ENCODE measurements at regions not wholly inside any gene's neighbourhood (a gene's known extent, or its start where the extent isn't known, plus 50 kb on each side); places are given as distances from the start of the nearest gene placed in this dataset.
"Not testable (repeated sequence)": the region's sequence is repeated elsewhere in the genome, so short reads cannot be mapped to it uniquely, and the experiment has no call there.

DNA sequence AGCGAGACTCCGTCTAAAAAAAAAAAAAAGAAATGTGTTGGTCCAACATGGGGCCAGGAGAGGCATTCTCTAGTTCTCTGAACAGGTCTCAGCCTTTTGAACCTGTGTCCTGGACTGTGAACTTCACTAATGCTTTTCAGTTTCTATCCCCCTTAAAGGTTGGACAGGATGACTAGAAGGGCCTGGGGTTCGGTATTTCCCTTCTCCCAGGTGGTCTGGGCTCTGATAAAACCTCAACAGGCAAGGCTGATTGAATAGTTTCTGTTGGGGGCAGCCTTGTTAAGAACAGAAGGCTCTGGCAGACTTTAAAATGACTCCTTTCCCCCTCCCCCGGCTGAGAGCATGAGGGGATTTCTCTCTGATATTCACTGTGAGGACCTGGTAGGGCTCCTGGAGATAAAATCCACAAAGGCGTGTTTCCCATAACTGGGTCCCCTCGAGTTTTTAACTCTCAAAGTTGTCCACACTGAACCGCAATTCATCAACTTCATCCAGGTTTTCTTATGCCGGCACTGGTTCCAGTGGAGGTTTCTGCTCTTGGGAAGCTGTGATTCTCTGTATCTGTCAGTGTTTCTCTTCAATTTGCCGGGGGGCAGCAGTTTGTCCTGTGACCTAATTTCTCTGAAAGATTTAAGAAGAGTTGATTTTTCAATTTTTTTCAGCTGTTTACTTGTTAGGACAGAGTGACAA, 91.3 kb downstream of the METRNL start:
- peak; percentile 75 for DNase-seq (ENCODE audit: low read depth)
- TF ChIP-seq, protein P1, sequence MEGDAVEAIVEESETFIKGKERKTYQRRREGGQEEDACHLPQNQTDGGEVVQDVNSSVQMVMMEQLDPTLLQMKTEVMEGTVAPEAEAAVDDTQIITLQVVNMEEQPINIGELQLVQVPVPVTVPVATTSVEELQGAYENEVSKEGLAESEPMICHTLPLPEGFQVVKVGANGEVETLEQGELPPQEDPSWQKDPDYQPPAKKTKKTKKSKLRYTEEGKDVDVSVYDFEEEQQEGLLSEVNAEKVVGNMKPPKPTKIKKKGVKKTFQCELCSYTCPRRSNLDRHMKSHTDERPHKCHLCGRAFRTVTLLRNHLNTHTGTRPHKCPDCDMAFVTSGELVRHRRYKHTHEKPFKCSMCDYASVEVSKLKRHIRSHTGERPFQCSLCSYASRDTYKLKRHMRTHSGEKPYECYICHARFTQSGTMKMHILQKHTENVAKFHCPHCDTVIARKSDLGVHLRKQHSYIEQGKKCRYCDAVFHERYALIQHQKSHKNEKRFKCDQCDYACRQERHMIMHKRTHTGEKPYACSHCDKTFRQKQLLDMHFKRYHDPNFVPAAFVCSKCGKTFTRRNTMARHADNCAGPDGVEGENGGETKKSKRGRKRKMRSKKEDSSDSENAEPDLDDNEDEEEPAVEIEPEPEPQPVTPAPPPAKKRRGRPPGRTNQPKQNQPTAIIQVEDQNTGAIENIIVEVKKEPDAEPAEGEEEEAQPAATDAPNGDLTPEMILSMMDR (IDR thresholded peaks at IDR 0.05; ENCODE audit: insufficient read depth, low read depth, low read length, missing control alignments) = no peak
- no peak overlapping the region for H3K4me3 ChIP-seq (ENCODE audit: low read depth, low read length)

GRCh38 chr17:83171661-83172060, 92.3 kb downstream of the METRNL start:
- no peak for DNase-seq (ENCODE audit: low read depth)
- TF ChIP-seq, protein P1 (IDR thresholded peaks at IDR 0.05; ENCODE audit: insufficient read depth, low read depth, low read length, missing control alignments) = no peak
- no peak overlapping the region for H3K4me3 ChIP-seq (ENCODE audit: low read depth, low read length)

- H3K4me3 ChIP-seq (ENCODE audit: low read depth, low read length); DNase-seq (ENCODE audit: low read depth): not testable (repeated sequence)
Measured at GRCh38 chr17:83172099-83172498, 92.7 kb downstream of the METRNL start.

DNA sequence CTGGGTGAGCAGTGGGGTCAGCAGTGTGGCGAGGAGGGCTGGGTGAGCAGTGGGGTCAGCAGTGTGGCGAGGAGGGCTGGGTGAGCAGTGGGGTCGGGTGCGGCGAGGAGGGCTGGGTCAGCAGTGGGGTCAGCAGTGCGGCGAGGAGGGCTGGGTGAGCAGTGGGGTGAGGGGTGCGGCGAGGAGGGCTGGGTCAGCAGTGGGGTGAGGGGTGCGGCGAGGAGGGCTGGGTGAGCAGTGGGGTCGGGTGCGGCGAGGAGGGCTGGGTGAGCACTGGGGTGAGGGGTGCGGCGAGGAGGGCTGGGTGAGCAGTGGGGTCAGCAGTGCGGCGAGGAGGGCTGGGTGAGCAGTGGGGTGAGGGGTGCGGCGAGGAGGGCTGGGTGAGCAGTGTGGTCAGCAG, 93.2 kb downstream of the METRNL start:
- DNase-seq (ENCODE audit: low read depth); H3K4me3 ChIP-seq (ENCODE audit: low read depth, low read length): not testable (repeated sequence)

GRCh38 chr17:83173180-83173913, 93.9 kb downstream of the METRNL start:
- DNase-seq (ENCODE audit: low read depth); H3K4me3 ChIP-seq (ENCODE audit: low read depth, low read length): not testable (repeated sequence)

GRCh38 chr17:83173914-83174361, 94.5 kb downstream of the METRNL start:
- DNase-seq (ENCODE audit: low read depth) = no peak
- H3K4me3 ChIP-seq (ENCODE audit: low read depth, low read length) = no peak overlapping the region
- TF ChIP-seq, protein P1 (IDR thresholded peaks at IDR 0.05; ENCODE audit: insufficient read depth, low read depth, low read length, missing control alignments) = no peak

- peak; percentile 85 for DNase-seq (ENCODE audit: low read depth)
- peak overlapping the region; percentile 15 for H3K4me3 ChIP-seq (ENCODE audit: low read depth, low read length)
- TF ChIP-seq, protein P1 (IDR thresholded peaks at IDR 0.05; ENCODE audit: insufficient read depth, low read depth, low read length, missing control alignments) = no peak
Measured at GRCh38 chr17:83174362-83175118, 95.1 kb downstream of the METRNL start.

GRCh38 chr17:83175119-83175821, 95.9 kb downstream of the METRNL start:
- peak; percentile 54 for DNase-seq (ENCODE audit: low read depth)
- H3K4me3 ChIP-seq (ENCODE audit: low read depth, low read length) = peak overlapping the region; percentile 15
- TF ChIP-seq, protein P1 (IDR thresholded peaks at IDR 0.05; ENCODE audit: insufficient read depth, low read depth, low read length, missing control alignments) = no peak

Data from GM12865 (cell line).